Activated naive CD8-positive, alpha-beta T cell treated with anti-CD3 and anti-CD28 coated beads, Interleukin-2, amount 50 U/mL, for 16 hours (primary cell): ENCODE measurements at regions not wholly inside any gene's neighbourhood (a gene's known extent, or its start where the extent isn't known, plus 50 kb on each side); places are given as distances from the start of the nearest gene placed in this dataset.
A peak's percentile ranks its signal among the peaks of the same experiment; 100 is the strongest.
"Not testable (repeated sequence)": the region's sequence is repeated elsewhere in the genome, so short reads cannot be mapped to it uniquely, and the experiment has no call there.

Source experiments
- DNase-seq: peaks from one replicate; pipeline ENCODE4 v3.0.0-alpha.2; 2020; ENCODE audit warnings: low read depth, low spot score

- no peak for DNase-seq
Measured at GRCh38 chr6:26260725-26261490, 104.1 kb upstream of the BTN3A2 start.

GRCh38 chr6:26264547-26264946, 100.5 kb upstream of the BTN3A2 start:
- no peak for DNase-seq

- DNase-seq = no peak
Measured at GRCh38 chr6:26267083-26267589, 97.9 kb upstream of the BTN3A2 start.

- DNase-seq = no peak
Measured at GRCh38 chr6:26268659-26269402, 96.2 kb upstream of the BTN3A2 start.

GRCh38 chr6:26269531-26270485, 95.2 kb upstream of the BTN3A2 start:
- DNase-seq = no peak

GRCh38 chr6:26270486-26270861, 94.5 kb upstream of the BTN3A2 start:
- no peak for DNase-seq

- DNase-seq = peak; percentile 43
Measured at GRCh38 chr6:26270903-26271667, 93.9 kb upstream of the BTN3A2 start.

- no peak for DNase-seq
Measured at GRCh38 chr6:26271668-26272024, 93.4 kb upstream of the BTN3A2 start.

GRCh38 chr6:26272171-26272637, 92.8 kb upstream of the BTN3A2 start:
- no peak for DNase-seq

GRCh38 chr6:26273673-26274588, 91.1 kb upstream of the BTN3A2 start:
- no peak for DNase-seq

- DNase-seq = no peak
Measured at GRCh38 chr6:26275663-26276062, 89.3 kb upstream of the BTN3A2 start.

GRCh38 chr6:26276841-26277648, 88.0 kb upstream of the BTN3A2 start:
- DNase-seq = no peak

GRCh38 chr6:26278536-26278935, 86.5 kb upstream of the BTN3A2 start:
- no peak for DNase-seq

- DNase-seq = not testable (repeated sequence)
Measured at GRCh38 chr6:26279371-26279770, 85.6 kb upstream of the BTN3A2 start.

GRCh38 chr6:26280407-26280806, 84.6 kb upstream of the BTN3A2 start:
- no peak for DNase-seq

- DNase-seq = no peak
Measured at GRCh38 chr6:26284537-26285142, 80.4 kb upstream of the BTN3A2 start.

GRCh38 chr6:26285143-26286134, 79.6 kb upstream of the BTN3A2 start:
- peak; percentile 94 for DNase-seq
